Fibroblast of lung (primary cell): ENCODE measurements at regions not wholly inside any gene's neighbourhood (a gene's known extent, or its start where the extent isn't known, plus 50 kb on each side); places are given as distances from the start of the nearest gene placed in this dataset.

ENCODE experiments used
- CTCF ChIP-seq, 2 donors: IDR thresholded peaks in 1 of 2; conservative IDR thresholded peaks in 1 of 2; 1 replicate in 1 of 2; 2 replicates in 1 of 2; pipeline ENCODE4 v1.5.1; 2011 to 2012; ENCODE audit warnings: low read length in 2 of 2, control low read depth in 1 of 2, inconsistent platforms in 1 of 2, low read depth in 1 of 2, mild to moderate bottlenecking in 1 of 2
- EZH2 ChIP-seq: IDR thresholded peaks from 2 replicates; pipeline ENCODE4 v1.5.1; 2012; ENCODE audit warnings: low read length, control low read depth, mild to moderate bottlenecking; ENCODE audit errors: missing control alignments

GRCh38 chr5:115431116-115431515 lies 113.5 kb downstream of the FEM1C start:
- TF ChIP-seq EZH2, result no peak
- no peak for TF ChIP-seq CTCF (conservative IDR thresholded peaks at IDR 0.05 in 1 of 2, IDR thresholded peaks at IDR 0.05 in 1 of 2; ENCODE audit: low read depth in 1 of 2, low read length in 2 of 2)
